Kidney (tissue), 13 donors: ENCODE measurements at regions not wholly inside any gene's neighbourhood (a gene's known extent, or its start where the extent isn't known, plus 50 kb on each side); places are given as distances from the start of the nearest gene placed in this dataset.

Source experiments
- DNase-seq, 5 donors: peaks; one replicate each; pipeline ENCODE4 v3.0.0-alpha.2; 2013 to 2020
- FAIRE-seq: peaks from 2 replicates; lab custom pipeline; 2012; peaks lifted over from hg19 to GRCh38; lab: Jason Lieb, UNC
- H3K27ac ChIP-seq, 2 donors: one replicate each; pipeline ENCODE4 v1.7.0; 2013; ENCODE audit warnings: low read depth in 2 of 2, low read length in 2 of 2, inconsistent platforms in 1 of 2
- H3K27me3 ChIP-seq: one replicate; pipeline ENCODE4 v1.7.1; 2013; ENCODE audit warnings: low read length, inconsistent platforms; ENCODE audit not compliant: control insufficient read depth, insufficient read depth
- H3K36me3 ChIP-seq, 3 donors: one replicate each; pipeline versions ENCODE4 v1.7.0 to v1.7.1; 2013; ENCODE audit warnings: low read length in 3 of 3, control low read depth in 1 of 3, inconsistent platforms in 1 of 3; ENCODE audit not compliant: insufficient read depth in 3 of 3, control insufficient read depth in 2 of 3
- H3K4me1 ChIP-seq, 3 donors: one replicate each; pipeline versions ENCODE4 v1.7.0 to v1.7.1; 2013; ENCODE audit warnings: low read length in 3 of 3, inconsistent platforms in 1 of 3, low read depth in 1 of 3; ENCODE audit not compliant: control insufficient read depth in 2 of 3, insufficient read depth in 2 of 3
- H3K4me3 ChIP-seq, 3 donors: one replicate each; pipeline versions ENCODE4 v1.7.0 to v1.8.1; 2013; ENCODE audit warnings: low read length in 3 of 3, control low read depth in 1 of 3, inconsistent platforms in 1 of 3
- H3K9ac ChIP-seq, 3 donors: one replicate each; pipeline versions ENCODE4 v1.7.0 to v1.7.1; 2013; ENCODE audit warnings: low read length in 3 of 3, control low read depth in 1 of 3, inconsistent platforms in 1 of 3
- H3K9me3 ChIP-seq, 3 donors: one replicate each; pipeline versions ENCODE4 v1.7.0 to v1.7.1; 2013; ENCODE audit warnings: low read length in 3 of 3, control low read depth in 1 of 3, inconsistent platforms in 1 of 3; ENCODE audit not compliant: control insufficient read depth in 2 of 3, insufficient read depth in 1 of 3
- intact Hi-C: fragments of 100-400 bp; cut with DNase I; formaldehyde crosslinking; loops from one replicate; pipeline ENCODE4 v1.11.1; 2022
- TF ChIP-seq, protein P1 (sequence below): IDR thresholded peaks from 3 replicates; pipeline ENCODE4 v1.5.1; 2012; ENCODE audit warnings: mild to moderate bottlenecking, moderate library complexity, borderline replicate concordance; ENCODE audit not compliant: insufficient read depth; ENCODE audit errors: extremely low read depth
- donor health status: control.
- donor health status: control.
- donor health status: control.
- donor health status: control.
- donor health status: control.
- donor health status: DM: yes; HTN: yes; CAD: no.
- donor health status: Normal renal cell carcinoma (clear cell type).

DNA sequence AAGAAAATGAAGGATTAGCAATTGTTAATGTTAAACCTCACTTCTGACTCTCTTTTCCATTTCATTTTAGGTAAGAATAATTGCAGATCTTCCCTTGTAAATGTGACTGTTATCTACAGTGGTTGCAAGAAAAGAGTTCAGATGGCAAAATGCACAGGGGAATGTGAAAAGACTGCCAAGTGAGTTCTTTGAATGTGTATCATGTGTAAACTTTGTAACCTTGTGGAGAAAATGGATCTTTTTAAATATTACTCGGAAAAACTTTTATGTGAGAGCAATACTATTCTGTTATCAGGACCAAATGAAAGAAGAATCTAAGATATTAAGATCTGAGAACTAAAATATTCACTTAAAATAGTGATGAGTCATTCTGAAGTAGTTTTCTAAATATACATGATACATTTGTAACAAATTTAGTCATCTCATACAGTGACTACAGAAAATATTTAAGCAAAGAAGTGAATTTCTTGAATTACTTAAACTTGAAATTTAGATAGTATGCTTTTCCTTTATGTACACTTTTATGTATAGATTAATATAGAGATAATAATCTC is 122.5 kb upstream of the CNTN1 start:
- H3K4me3 ChIP-seq: no peak overlapping the region
- no peaks in the 10 kb centered on the region for H3K36me3 ChIP-seq
- intact Hi-C loops: no loop called here
- TF ChIP-seq, protein P1, sequence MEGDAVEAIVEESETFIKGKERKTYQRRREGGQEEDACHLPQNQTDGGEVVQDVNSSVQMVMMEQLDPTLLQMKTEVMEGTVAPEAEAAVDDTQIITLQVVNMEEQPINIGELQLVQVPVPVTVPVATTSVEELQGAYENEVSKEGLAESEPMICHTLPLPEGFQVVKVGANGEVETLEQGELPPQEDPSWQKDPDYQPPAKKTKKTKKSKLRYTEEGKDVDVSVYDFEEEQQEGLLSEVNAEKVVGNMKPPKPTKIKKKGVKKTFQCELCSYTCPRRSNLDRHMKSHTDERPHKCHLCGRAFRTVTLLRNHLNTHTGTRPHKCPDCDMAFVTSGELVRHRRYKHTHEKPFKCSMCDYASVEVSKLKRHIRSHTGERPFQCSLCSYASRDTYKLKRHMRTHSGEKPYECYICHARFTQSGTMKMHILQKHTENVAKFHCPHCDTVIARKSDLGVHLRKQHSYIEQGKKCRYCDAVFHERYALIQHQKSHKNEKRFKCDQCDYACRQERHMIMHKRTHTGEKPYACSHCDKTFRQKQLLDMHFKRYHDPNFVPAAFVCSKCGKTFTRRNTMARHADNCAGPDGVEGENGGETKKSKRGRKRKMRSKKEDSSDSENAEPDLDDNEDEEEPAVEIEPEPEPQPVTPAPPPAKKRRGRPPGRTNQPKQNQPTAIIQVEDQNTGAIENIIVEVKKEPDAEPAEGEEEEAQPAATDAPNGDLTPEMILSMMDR: no peak
- H3K9me3 ChIP-seq: no peaks in the 10 kb centered on the region
- no peak overlapping the region for H3K9ac ChIP-seq
- H3K4me1 ChIP-seq: no peaks in the 10 kb centered on the region
- FAIRE-seq (peak; percentile 75), DNase-seq (no peak)
- no peak overlapping the region for H3K27ac ChIP-seq
- no peaks in the 10 kb centered on the region for H3K27me3 ChIP-seq

- FAIRE-seq: no peak
- H3K4me1 ChIP-seq: no peaks in the 10 kb centered on the region
- H3K9ac ChIP-seq: no peak overlapping the region
- TF ChIP-seq, protein P1: no peak
- H3K27ac ChIP-seq: no peak overlapping the region
- intact Hi-C loops: no loop called here
- no peaks in the 10 kb centered on the region for H3K27me3 ChIP-seq
- H3K4me3 ChIP-seq: no peak overlapping the region
- no peak for DNase-seq
- no peaks in the 10 kb centered on the region for H3K9me3 ChIP-seq
- H3K36me3 ChIP-seq: no peaks in the 10 kb centered on the region
Observed at GRCh38 chr12:40573024-40573423, 119.2 kb upstream of the CNTN1 start.

DNA sequence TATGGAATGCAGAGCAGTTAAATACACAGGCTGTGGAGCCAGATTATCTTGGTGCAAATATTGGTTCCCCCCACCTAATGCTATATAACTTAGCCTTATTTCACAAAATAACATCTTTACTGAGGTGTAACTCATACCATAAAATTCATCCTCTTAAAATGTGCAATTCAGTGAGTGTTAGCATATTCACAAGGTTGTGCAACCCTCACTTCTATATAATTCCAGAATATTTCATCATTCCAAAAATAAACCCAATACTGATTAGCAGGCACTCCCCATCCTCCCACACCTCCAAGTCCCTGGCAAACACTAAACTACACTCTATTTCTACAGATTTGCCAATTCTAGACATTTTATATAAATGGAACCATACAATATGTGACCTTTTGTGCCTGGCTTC is 116.3 kb upstream of the CNTN1 start:
- H3K4me1 ChIP-seq: no peaks in the 10 kb centered on the region
- FAIRE-seq: no peak
- DNase-seq: no peak
- no peak overlapping the region for H3K9ac ChIP-seq
- no peak overlapping the region for H3K4me3 ChIP-seq
- H3K27me3 ChIP-seq: no peaks in the 10 kb centered on the region
- intact Hi-C loops: no loop called here
- peaks cover 0 to 3% (median 0%) of the 10 kb centered on the region in 3 donors for H3K9me3 ChIP-seq
- no peak overlapping the region for H3K27ac ChIP-seq
- no peaks in the 10 kb centered on the region for H3K36me3 ChIP-seq
- TF ChIP-seq, protein P1: no peak

GRCh38 chr12:40577834-40578233 is 114.4 kb upstream of the CNTN1 start:
- no peaks in the 10 kb centered on the region for H3K36me3 ChIP-seq
- H3K9me3 ChIP-seq: peaks cover 0 to 7% (median 0%) of the 10 kb centered on the region in 3 donors
- H3K27ac ChIP-seq: no peak overlapping the region
- no peaks in the 10 kb centered on the region for H3K27me3 ChIP-seq
- H3K9ac ChIP-seq: no peak overlapping the region
- no peak overlapping the region for H3K4me3 ChIP-seq
- no peaks in the 10 kb centered on the region for H3K4me1 ChIP-seq
- TF ChIP-seq, protein P1: no peak
- DNase-seq (no peak), FAIRE-seq (no peak)
- intact Hi-C loops: no loop called here
